ENCODE measurements at regions not wholly inside any gene's neighbourhood (a gene's known extent, or its start where the extent isn't known, plus 50 kb on each side); places are given as distances from the start of the nearest gene placed in this dataset.

GRCh38 chr10:44557596-44558191 lies 172.8 kb upstream of the CXCL12 start:
- DNase-seq (ENCODE audit: low spot score), result no peak
- ATAC-seq (ENCODE audit: low FRiP score), result no peak
- no peak for TF ChIP-seq CTCF (IDR thresholded peaks at IDR 0.05)

GRCh38 chr10:44558521-44558920 lies 173.6 kb upstream of the CXCL12 start:
- TF ChIP-seq CTCF (IDR thresholded peaks at IDR 0.05), result no peak
- ATAC-seq (ENCODE audit: low FRiP score), result no peak
- no peak for DNase-seq (ENCODE audit: low spot score)

GRCh38 chr10:44564361-44564760 lies 179.5 kb upstream of the CXCL12 start:
- ATAC-seq (ENCODE audit: low FRiP score) (no peak), DNase-seq (ENCODE audit: low spot score) (no peak)
- no peak for TF ChIP-seq CTCF (IDR thresholded peaks at IDR 0.05)

GRCh38 chr10:44564790-44565189 lies 179.9 kb upstream of the CXCL12 start:
- no peak for ATAC-seq (ENCODE audit: low FRiP score)
- no peak for TF ChIP-seq CTCF (IDR thresholded peaks at IDR 0.05)
- no peak for DNase-seq (ENCODE audit: low spot score)

GRCh38 chr10:44566786-44567185 lies 181.9 kb upstream of the CXCL12 start:
- TF ChIP-seq CTCF (IDR thresholded peaks at IDR 0.05), result no peak
- no peak for ATAC-seq (ENCODE audit: low FRiP score)

GRCh38 chr10:44567471-44567870 lies 182.6 kb upstream of the CXCL12 start:
- no peak for TF ChIP-seq CTCF (IDR thresholded peaks at IDR 0.05)
- ATAC-seq (ENCODE audit: low FRiP score), result no peak

More at GRCh38 chr10:44566786-44567185, 181.9 kb upstream of the CXCL12 start:
- DNase-seq (ENCODE audit: low spot score), result no peak

More at GRCh38 chr10:44567471-44567870, 182.6 kb upstream of the CXCL12 start:
- DNase-seq (ENCODE audit: low spot score), result no peak
